Vagina (tissue), 2 donors: ENCODE measurements at regions not wholly inside any gene's neighbourhood (a gene's known extent, or its start where the extent isn't known, plus 50 kb on each side); places are given as distances from the start of the nearest gene placed in this dataset.

Experiments used
- DNase-seq, 2 donors: peaks; one replicate each; pipeline ENCODE4 v3.0.0-alpha.2; 2017; ENCODE audit errors: extremely low spot score in 2 of 2
- H3K27ac ChIP-seq: fragments of 200-600 bp; sonication (generic); one replicate; pipeline ENCODE4 v1.5.1; 2019
- H3K27me3 ChIP-seq: fragments of 200-600 bp; sonication (generic); one replicate; pipeline ENCODE4 v1.5.1; 2019
- H3K36me3 ChIP-seq, 2 donors: fragments of 200-600 bp; sonication (generic); one replicate each; pipeline ENCODE4 v1.5.1; 2017 to 2019
- H3K4me1 ChIP-seq: fragments of 200-600 bp; sonication (generic); one replicate; pipeline ENCODE4 v1.5.1; 2019
- H3K4me3 ChIP-seq, 2 donors: fragments of 200-600 bp; sonication (generic); 1 replicate in 1 of 2; 2 replicates in 1 of 2; pipeline ENCODE4 v1.5.1; 2016 to 2019
- H3K9me3 ChIP-seq: fragments of 200-600 bp; sonication (generic); one replicate; pipeline ENCODE4 v1.5.1; 2019
- POLR2A ChIP-seq, 2 donors: fragments of 450-650 bp; IDR thresholded peaks; one replicate each; pipeline ENCODE4 v1.6.1; 2017; ENCODE audit warnings: antibody characterized with exemption in 2 of 2, mild to moderate bottlenecking in 2 of 2, moderate library complexity in 2 of 2
- POLR2AphosphoS5 ChIP-seq, 2 donors: sonication (generic); formaldehyde crosslinking; IDR thresholded peaks; one replicate each; pipeline ENCODE4 v1.9.0; 2017; ENCODE audit warnings: antibody characterized with exemption in 2 of 2, mild to moderate bottlenecking in 2 of 2, low read depth in 1 of 2; ENCODE audit not compliant: insufficient read depth in 1 of 2
- intact Hi-C: fragments of 100-400 bp; cut with DNase I; formaldehyde crosslinking; loops from one replicate; pipeline ENCODE4 v1.15.1; 2023
- TF ChIP-seq, protein P1 (sequence below), 3 experiments: fragments of 450-650 bp in 2 of 3; fragments of 200-600 bp in 1 of 3; sonication (generic) in 1 of 3; IDR thresholded peaks; one replicate each; pipeline ENCODE4 v1.5.1; 2017 to 2019; ENCODE audit warnings: antibody characterized with exemption in 3 of 3, mild to moderate bottlenecking in 2 of 3, moderate library complexity in 2 of 3

GRCh38 chr1:185490924-185491323 lies 173.9 kb upstream of the IVNS1ABP start:
- intact Hi-C loops, result no loop called here
- H3K36me3 ChIP-seq, result no peaks in the 10 kb centered on the region
- DNase-seq, result no peak
- H3K4me3 ChIP-seq, result no peak overlapping the region
- H3K27me3 ChIP-seq, result no peaks in the 10 kb centered on the region
- H3K27ac ChIP-seq, result no peak overlapping the region
- no peak for TF ChIP-seq POLR2AphosphoS5 (IDR thresholded peaks at IDR 0.05; ENCODE audit: insufficient read depth in 1 of 2, low read depth in 1 of 2)
- TF ChIP-seq, protein P1, sequence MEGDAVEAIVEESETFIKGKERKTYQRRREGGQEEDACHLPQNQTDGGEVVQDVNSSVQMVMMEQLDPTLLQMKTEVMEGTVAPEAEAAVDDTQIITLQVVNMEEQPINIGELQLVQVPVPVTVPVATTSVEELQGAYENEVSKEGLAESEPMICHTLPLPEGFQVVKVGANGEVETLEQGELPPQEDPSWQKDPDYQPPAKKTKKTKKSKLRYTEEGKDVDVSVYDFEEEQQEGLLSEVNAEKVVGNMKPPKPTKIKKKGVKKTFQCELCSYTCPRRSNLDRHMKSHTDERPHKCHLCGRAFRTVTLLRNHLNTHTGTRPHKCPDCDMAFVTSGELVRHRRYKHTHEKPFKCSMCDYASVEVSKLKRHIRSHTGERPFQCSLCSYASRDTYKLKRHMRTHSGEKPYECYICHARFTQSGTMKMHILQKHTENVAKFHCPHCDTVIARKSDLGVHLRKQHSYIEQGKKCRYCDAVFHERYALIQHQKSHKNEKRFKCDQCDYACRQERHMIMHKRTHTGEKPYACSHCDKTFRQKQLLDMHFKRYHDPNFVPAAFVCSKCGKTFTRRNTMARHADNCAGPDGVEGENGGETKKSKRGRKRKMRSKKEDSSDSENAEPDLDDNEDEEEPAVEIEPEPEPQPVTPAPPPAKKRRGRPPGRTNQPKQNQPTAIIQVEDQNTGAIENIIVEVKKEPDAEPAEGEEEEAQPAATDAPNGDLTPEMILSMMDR (IDR thresholded peaks at IDR 0.05), result no peak
- TF ChIP-seq POLR2A (IDR thresholded peaks at IDR 0.05), result no peak
- H3K9me3 ChIP-seq, result no peaks in the 10 kb centered on the region
- H3K4me1 ChIP-seq, result peaks cover 16% of the 10 kb centered on the region

GRCh38 chr1:185489406-185489805 lies 172.4 kb upstream of the IVNS1ABP start:
- H3K4me1 ChIP-seq, result peaks cover 16% of the 10 kb centered on the region
- H3K27ac ChIP-seq, result no peak overlapping the region
- no peak for DNase-seq
- no peaks in the 10 kb centered on the region for H3K9me3 ChIP-seq
- no peak overlapping the region for H3K4me3 ChIP-seq
- H3K36me3 ChIP-seq, result no peaks in the 10 kb centered on the region
- intact Hi-C loops, result no loop called here
- H3K27me3 ChIP-seq, result no peaks in the 10 kb centered on the region
- TF ChIP-seq POLR2AphosphoS5 (IDR thresholded peaks at IDR 0.05; ENCODE audit: insufficient read depth in 1 of 2, low read depth in 1 of 2), result no peak
- no peak for TF ChIP-seq POLR2A (IDR thresholded peaks at IDR 0.05)
- TF ChIP-seq, protein P1 (IDR thresholded peaks at IDR 0.05), result no peak

- H3K36me3 ChIP-seq, result no peaks in the 10 kb centered on the region
- no peak overlapping the region for H3K27ac ChIP-seq
- TF ChIP-seq, protein P1 (IDR thresholded peaks at IDR 0.05), result no peak
- no peak for TF ChIP-seq POLR2AphosphoS5 (IDR thresholded peaks at IDR 0.05; ENCODE audit: insufficient read depth in 1 of 2, low read depth in 1 of 2)
- no peak for TF ChIP-seq POLR2A (IDR thresholded peaks at IDR 0.05)
- intact Hi-C loops, result no loop called here
- no peaks in the 10 kb centered on the region for H3K9me3 ChIP-seq
- DNase-seq, result no peak
- peaks cover 16% of the 10 kb centered on the region for H3K4me1 ChIP-seq
- H3K4me3 ChIP-seq, result no peak overlapping the region
- H3K27me3 ChIP-seq, result no peaks in the 10 kb centered on the region
Observed at GRCh38 chr1:185488808-185489207, 171.8 kb upstream of the IVNS1ABP start.

DNA sequence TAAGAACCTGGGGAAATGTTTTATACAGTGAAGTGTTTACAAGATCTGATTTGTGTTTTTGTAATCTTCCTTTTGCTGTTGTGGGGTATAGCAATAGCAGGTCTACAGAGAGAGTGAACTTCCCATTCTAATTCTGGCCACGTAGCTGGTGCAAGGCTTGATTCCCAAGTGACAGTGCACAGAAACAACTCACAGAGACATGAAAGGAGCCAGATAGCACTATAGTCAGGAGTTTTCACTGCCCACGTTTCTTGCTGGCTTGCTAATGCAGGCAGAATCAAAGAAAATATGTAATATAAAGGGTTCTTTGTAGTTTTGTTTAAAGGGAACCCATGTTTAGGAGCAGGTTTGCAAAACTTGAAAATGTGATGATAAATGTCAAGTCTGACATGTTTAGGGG lies 170.9 kb upstream of the IVNS1ABP start:
- no peak overlapping the region for H3K27ac ChIP-seq

DNA sequence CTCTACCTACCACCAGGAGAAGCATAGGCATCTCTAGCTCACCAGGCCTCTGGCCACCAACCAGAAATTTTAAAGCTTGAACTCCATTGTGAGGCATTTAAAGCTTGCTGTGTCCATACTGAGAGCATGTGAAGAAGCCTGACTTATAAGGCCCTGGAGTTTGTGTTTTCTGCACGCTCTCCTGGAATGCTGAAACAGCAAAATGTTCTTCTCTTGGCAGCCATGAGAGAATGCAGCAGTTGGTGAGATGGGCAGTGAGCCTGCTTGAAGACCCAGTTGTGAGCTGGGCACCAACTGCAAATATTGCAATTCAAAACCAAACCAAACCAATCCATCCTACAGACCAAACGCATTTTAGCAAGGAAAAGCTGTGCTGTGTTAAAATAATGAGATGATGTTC lies 170.0 kb upstream of the IVNS1ABP start:
- intact Hi-C loops, result no loop called here
- Histone ChIP-seq H3K4me3 (no peak overlapping the region), H3K36me3 (no peaks in the 10 kb centered on the region), H3K4me1 (peaks cover 16% of the 10 kb centered on the region), H3K9me3 (no peaks in the 10 kb centered on the region), H3K27ac (no peak overlapping the region), H3K27me3 (no peaks in the 10 kb centered on the region)
- DNase-seq, result no peak
- no peak for TF ChIP-seq POLR2A (IDR thresholded peaks at IDR 0.05)
- TF ChIP-seq POLR2AphosphoS5 (IDR thresholded peaks at IDR 0.05; ENCODE audit: insufficient read depth in 1 of 2, low read depth in 1 of 2), result no peak
- TF ChIP-seq, protein P1 (IDR thresholded peaks at IDR 0.05), result no peak

More for the DNA sequence above, 170.9 kb upstream of the IVNS1ABP start:
- Histone ChIP-seq H3K27me3 (no peaks in the 10 kb centered on the region), H3K36me3 (no peaks in the 10 kb centered on the region), H3K9me3 (no peaks in the 10 kb centered on the region), H3K4me3 (no peak overlapping the region), H3K4me1 (peaks cover 16% of the 10 kb centered on the region)
- DNase-seq, result no peak
- intact Hi-C loops, result no loop called here
- TF ChIP-seq POLR2AphosphoS5 (IDR thresholded peaks at IDR 0.05; ENCODE audit: insufficient read depth in 1 of 2, low read depth in 1 of 2), result no peak
- TF ChIP-seq, protein P1 (IDR thresholded peaks at IDR 0.05), result no peak
- no peak for TF ChIP-seq POLR2A (IDR thresholded peaks at IDR 0.05)
